ENCODE measurements at regions not wholly inside any gene's neighbourhood (a gene's known extent, or its start where the extent isn't known, plus 50 kb on each side); places are given as distances from the start of the nearest gene placed in this dataset.

GRCh38 chr4:96713271-96713850 lies 873.5 kb downstream of the PDHA2 start:
- DNase-seq = no peak

- no peak for DNase-seq
Measured at GRCh38 chr4:96729641-96730040, 889.7 kb downstream of the PDHA2 start.

GRCh38 chr4:96730432-96730831 lies 890.5 kb downstream of the PDHA2 start:
- DNase-seq = no peak

- DNase-seq = no peak
Measured at GRCh38 chr4:96736352-96736889, 896.5 kb downstream of the PDHA2 start.

GRCh38 chr4:96739101-96739500 lies 899.2 kb downstream of the PDHA2 start:
- DNase-seq = no peak

- DNase-seq = no peak
Measured at GRCh38 chr4:96742332-96743014, 902.6 kb downstream of the PDHA2 start.

GRCh38 chr4:96744676-96745075 lies 904.8 kb downstream of the PDHA2 start:
- DNase-seq = no peak

GRCh38 chr4:96753216-96753615 lies 913.3 kb downstream of the PDHA2 start:
- no peak for DNase-seq

- DNase-seq = no peak
Measured at GRCh38 chr4:96755569-96756484, 915.9 kb downstream of the PDHA2 start.

- no peak for DNase-seq
Measured at GRCh38 chr4:96756584-96756983, 916.7 kb downstream of the PDHA2 start.

GRCh38 chr4:96763546-96763945 lies 923.7 kb downstream of the PDHA2 start:
- no peak for DNase-seq

- DNase-seq = no peak
Measured at GRCh38 chr4:96766359-96766758, 926.5 kb downstream of the PDHA2 start.

GRCh38 chr4:96767815-96768480 lies 928.1 kb downstream of the PDHA2 start:
- no peak for DNase-seq

GRCh38 chr4:96775501-96775900 lies 935.6 kb downstream of the PDHA2 start:
- DNase-seq = no peak

- no peak for DNase-seq
Measured at GRCh38 chr4:96776920-96777527, 937.1 kb downstream of the PDHA2 start.

GRCh38 chr4:96784336-96784735 lies 944.4 kb downstream of the PDHA2 start:
- no peak for DNase-seq

- DNase-seq = no peak
Measured at GRCh38 chr4:96786306-96786705, 946.4 kb downstream of the PDHA2 start.

- no peak for DNase-seq
Measured at GRCh38 chr4:96787766-96788165, 947.9 kb downstream of the PDHA2 start.

GRCh38 chr4:96809563-96809962 lies 969.7 kb downstream of the PDHA2 start:
- no peak for DNase-seq

GRCh38 chr4:96827086-96827485 lies 987.2 kb downstream of the PDHA2 start:
- DNase-seq = no peak

GRCh38 chr4:96833831-96834230 lies 993.9 kb downstream of the PDHA2 start:
- DNase-seq = no peak

- DNase-seq = no peak
Measured at GRCh38 chr4:96835991-96836390, 996.1 kb downstream of the PDHA2 start.

- no peak for DNase-seq
Measured at GRCh38 chr4:96839441-96839840, 999.5 kb downstream of the PDHA2 start.

Measured in inflammatory macrophage treated with lipopolysaccharide for 4 hours (primary cell).